A172 (cell line): ENCODE measurements at regions not wholly inside any gene's neighbourhood (a gene's known extent, or its start where the extent isn't known, plus 50 kb on each side); places are given as distances from the start of the nearest gene placed in this dataset.
A peak's percentile ranks its signal among the peaks of the same experiment; 100 is the strongest.
"Not testable (repeated sequence)": the region's sequence is repeated elsewhere in the genome, so short reads cannot be mapped to it uniquely, and the experiment has no call there.

Experiments
- DNase-seq: peaks from one replicate; pipeline ENCODE4 v3.0.0-alpha.2; 2015; ENCODE audit warnings: low spot score

- DNase-seq: no peak
These were observed 578.9 kb upstream of the NR5A2 start for GRCh38 chr1:199448646-199449045.

DNA sequence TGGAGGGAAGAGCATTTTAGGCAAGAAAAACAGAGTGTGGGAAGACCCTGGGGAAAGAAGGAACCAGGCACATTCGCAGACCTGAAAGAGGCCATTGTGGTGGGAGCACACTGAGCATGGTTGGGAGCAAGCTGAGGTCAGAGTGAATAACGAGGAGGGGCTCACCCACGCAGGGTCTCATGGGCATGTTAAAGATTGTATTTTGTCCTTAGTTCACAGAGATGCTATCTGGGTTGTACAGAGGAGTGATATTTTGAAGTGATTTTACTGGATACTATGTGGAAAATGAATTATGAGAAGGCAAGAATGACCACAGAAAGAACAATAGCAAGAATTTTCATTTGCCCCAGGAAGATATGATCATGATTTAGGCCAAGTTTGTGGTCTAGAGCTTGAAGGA, 578.3 kb upstream of the NR5A2 start:
- no peak for DNase-seq

- DNase-seq: no peak
These were observed 577.8 kb upstream of the NR5A2 start for GRCh38 chr1:199449681-199450080.

DNA sequence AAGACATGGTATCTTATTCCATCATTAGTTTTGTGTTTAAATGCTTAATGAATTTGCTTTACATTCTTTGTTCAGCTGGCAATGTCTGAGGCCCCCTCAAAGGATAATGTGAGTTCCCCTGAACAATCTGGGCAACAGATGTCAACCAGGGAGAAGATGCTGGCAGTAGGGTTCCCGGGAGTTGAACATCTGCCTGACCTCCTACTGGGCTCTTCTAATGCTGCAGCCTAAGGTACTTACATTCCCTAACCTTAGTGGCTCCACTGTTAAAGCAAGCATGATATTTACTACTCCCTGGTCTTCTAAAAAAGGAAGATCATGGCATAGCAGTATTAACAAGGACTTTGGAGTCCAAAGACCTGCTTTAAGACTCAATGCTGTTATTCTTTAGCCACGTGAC, 574.9 kb upstream of the NR5A2 start:
- no peak for DNase-seq

- no peak for DNase-seq
These were observed 573.8 kb upstream of the NR5A2 start for GRCh38 chr1:199453723-199454122.

DNA sequence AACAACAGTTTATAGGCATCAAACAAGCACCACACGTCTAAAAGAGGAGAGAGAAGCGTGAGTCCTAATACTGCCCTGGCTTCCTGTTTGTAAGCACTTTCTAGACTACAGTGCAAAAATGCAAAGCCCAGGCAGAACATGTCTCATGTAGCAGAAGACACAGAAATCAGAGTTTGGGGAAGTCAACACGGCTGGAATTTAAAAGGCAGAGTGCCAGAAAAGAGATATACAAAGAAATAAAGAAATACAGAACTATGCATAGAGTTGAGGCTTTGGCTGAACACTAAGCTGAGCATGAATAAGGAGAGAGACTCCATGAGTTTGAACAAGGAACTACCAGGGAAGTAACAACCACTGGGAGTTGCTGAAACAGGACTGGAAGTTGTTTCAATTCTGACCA, 566.6 kb upstream of the NR5A2 start:
- DNase-seq: no peak

DNA sequence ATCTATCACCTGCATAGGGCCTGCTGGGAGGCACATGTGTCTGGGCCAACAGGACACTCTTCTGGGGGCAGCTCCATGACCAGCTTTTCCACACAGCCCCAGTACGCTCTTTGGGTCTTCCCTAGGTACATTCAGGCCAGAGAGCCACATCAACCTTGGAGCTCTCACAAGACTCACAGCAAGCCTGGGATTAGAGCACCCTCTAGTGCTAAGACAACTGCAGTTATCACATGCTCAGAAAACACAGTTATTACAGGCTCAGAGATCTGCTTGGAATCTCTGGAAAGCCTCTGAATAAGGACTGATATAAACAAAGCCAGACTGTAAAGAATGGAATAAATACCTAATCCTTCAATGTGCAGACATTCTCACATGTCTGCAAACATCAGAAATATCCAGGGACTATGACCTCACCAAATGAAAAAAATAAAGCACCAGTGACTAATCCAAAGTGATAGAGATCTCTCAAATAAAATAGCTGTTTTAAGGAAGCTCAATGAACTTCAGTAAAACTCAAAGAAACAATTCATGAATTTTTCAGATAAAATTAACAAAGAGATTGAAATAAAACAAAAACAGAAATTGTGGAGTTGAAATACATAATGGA, 563.9 kb upstream of the NR5A2 start:
- peak; percentile 57 for DNase-seq

DNA sequence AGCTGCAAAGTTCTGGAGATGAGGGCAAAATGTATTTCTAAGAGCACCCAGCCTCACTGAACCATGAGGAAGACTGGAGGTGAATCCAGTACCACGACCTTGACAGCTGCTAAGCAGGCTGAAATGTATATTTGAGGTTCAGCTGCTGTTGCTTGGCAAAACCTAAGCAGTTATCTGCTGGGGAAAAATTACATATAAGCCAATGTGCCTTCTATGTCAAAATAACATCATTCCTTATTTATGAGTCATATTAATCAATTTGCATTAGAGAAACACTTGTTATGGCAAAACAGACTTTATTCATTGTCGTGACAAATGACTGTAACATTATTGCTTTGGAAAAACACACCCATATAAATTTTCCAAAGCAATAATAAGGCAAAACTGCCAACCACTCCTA, 560.5 kb upstream of the NR5A2 start:
- no peak for DNase-seq

GRCh38 chr1:199472018-199472417, 555.5 kb upstream of the NR5A2 start:
- DNase-seq: no peak

DNA sequence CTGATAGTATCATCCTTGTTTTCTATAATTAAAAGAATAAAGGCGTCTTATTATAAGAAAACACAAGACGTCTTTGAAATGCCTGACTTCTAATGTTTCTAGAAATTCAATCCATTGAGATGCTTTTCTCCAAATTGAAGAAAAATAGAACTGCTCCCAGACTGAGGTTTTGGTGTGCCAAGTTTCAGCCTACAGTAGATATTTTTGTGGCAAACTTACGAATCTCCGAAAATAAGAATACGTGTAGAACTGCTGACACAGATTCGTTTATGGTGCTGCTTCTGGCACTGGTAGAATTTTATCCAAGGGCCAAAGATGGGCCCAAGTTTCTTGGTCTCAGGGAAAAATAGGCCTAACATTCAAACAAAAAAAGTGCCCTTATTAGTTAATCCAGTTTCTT, 554.5 kb upstream of the NR5A2 start:
- DNase-seq: no peak

- no peak for DNase-seq
These were observed 552.8 kb upstream of the NR5A2 start for GRCh38 chr1:199474738-199475137.

DNA sequence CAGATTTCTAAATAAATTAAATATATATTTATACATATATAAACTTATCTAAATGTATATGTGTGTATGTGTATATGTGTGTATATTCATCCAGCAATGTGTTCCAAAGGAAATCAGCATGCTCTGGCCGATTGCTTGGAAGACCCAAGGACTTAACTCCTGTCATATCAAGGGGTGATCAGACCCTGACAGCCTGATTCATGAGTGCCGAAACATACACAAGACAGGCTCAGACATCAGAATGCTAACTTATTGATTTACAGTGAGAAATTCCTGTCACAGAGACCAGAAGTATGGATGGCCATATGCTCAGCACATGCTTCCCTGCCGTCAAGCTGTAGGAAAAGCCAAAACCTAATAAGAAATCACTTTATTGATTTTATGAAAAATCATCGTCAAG, 545.1 kb upstream of the NR5A2 start:
- DNase-seq: no peak

- DNase-seq: no peak
These were observed 537.9 kb upstream of the NR5A2 start for GRCh38 chr1:199489594-199489993.

GRCh38 chr1:199490769-199491527, 536.6 kb upstream of the NR5A2 start:
- peak; percentile 29 for DNase-seq

- no peak for DNase-seq
These were observed 532.1 kb upstream of the NR5A2 start for GRCh38 chr1:199495432-199495831.

GRCh38 chr1:199498802-199499201, 528.7 kb upstream of the NR5A2 start:
- not testable (repeated sequence) for DNase-seq

- DNase-seq: no peak
These were observed 519.4 kb upstream of the NR5A2 start for GRCh38 chr1:199508072-199508471.

- no peak for DNase-seq
These were observed 518.9 kb upstream of the NR5A2 start for GRCh38 chr1:199508653-199509052.

DNA sequence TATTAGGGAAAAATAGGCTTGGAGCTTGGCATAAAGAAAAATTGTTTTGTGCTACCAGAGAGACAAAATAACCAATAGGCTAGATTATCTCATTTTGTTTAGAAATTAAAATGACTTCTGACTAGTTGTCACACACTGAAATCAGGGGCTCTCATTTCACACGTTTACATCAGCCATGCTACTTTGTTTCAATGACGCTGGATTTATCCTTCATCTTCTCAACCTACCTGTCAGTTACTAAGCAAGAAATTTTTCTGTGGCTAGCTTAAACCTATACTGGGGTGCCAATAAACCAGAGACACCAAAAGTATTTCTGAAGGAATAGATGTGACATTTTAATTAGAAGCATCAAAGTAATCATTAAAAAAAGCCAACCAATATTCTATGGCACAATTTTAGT, 518.1 kb upstream of the NR5A2 start:
- no peak for DNase-seq

DNA sequence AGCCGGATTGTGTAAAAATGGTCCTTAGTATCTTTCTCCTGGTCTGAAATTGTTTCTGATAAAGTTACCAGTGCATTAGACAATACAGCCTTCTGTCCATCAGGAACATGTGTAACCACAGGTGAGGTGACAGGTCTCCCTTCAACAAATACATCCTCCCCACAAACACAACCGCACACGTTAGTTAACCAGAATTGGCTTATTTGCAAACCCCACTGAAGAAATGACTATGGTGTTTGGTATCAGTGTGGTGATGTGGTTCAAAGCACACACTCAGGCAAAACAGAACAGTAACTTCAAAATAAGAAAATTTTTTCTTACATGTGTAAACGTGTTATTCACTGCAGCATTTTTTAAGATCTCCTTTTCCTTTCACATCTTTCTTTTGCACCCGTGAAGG, 517.2 kb upstream of the NR5A2 start:
- DNase-seq: no peak

- DNase-seq: no peak
These were observed 515.3 kb upstream of the NR5A2 start for GRCh38 chr1:199512037-199512710.

- DNase-seq: no peak
These were observed 512.2 kb upstream of the NR5A2 start for GRCh38 chr1:199515261-199515660.

GRCh38 chr1:199522338-199522737, 505.2 kb upstream of the NR5A2 start:
- peak; percentile 11 for DNase-seq
